ENCODE measurements at regions not wholly inside any gene's neighbourhood (a gene's known extent, or its start where the extent isn't known, plus 50 kb on each side); places are given as distances from the start of the nearest gene placed in this dataset.

GRCh38 chr4:104727643-104728042 lies 232.9 kb upstream of the CXXC4 start:
- no peak for TF ChIP-seq CTCF (IDR thresholded peaks at IDR 0.05)
- no peak for TF ChIP-seq POLR2A (IDR thresholded peaks at IDR 0.05)

Measured in adrenal gland (tissue), 5 donors.